ENCODE measurements at regions not wholly inside any gene's neighbourhood (a gene's known extent, or its start where the extent isn't known, plus 50 kb on each side); places are given as distances from the start of the nearest gene placed in this dataset.

- no peaks in the 10 kb centered on the region for H3K9me3 Mint-ChIP-seq
These were observed 49.9 kb upstream of the GAS1 start for GRCh38 chr9:86997156-86997555.

GRCh38 chr9:86997951-86998350 lies 50.6 kb upstream of the GAS1 start:
- Mint-ChIP-seq H3K9me3 (no peaks in the 10 kb centered on the region), H3K4me3 (no peak overlapping the region), H3K27me3 (no peaks in the 10 kb centered on the region), H3K4me1 (no peaks in the 10 kb centered on the region), H3K27ac (no peak overlapping the region), H3K36me3 (no peaks in the 10 kb centered on the region)
- DNase-seq (ENCODE audit: low spot score in 2 of 2) (no peak), ATAC-seq (ENCODE audit: low read depth) (no peak)

More at GRCh38 chr9:86997156-86997555, 49.9 kb upstream of the GAS1 start:
- Mint-ChIP-seq H3K36me3 (no peaks in the 10 kb centered on the region), H3K4me1 (no peaks in the 10 kb centered on the region), H3K27ac (no peak overlapping the region), H3K4me3 (no peak overlapping the region), H3K27me3 (no peaks in the 10 kb centered on the region)
- ATAC-seq (ENCODE audit: low read depth) (no peak), DNase-seq (ENCODE audit: low spot score in 2 of 2) (no peak)

GRCh38 chr9:87002517-87002916 lies 55.2 kb upstream of the GAS1 start:
- no peaks in the 10 kb centered on the region for H3K9me3 Mint-ChIP-seq
- H3K4me3 Mint-ChIP-seq, result no peak overlapping the region
- no peak overlapping the region for H3K27ac Mint-ChIP-seq
- DNase-seq (ENCODE audit: low spot score in 2 of 2) (no peak), ATAC-seq (ENCODE audit: low read depth) (no peak)
- no peaks in the 10 kb centered on the region for H3K4me1 Mint-ChIP-seq
- H3K27me3 Mint-ChIP-seq, result no peaks in the 10 kb centered on the region
- H3K36me3 Mint-ChIP-seq, result no peaks in the 10 kb centered on the region

GRCh38 chr9:87004016-87004415 lies 56.7 kb upstream of the GAS1 start:
- no peaks in the 10 kb centered on the region for H3K27me3 Mint-ChIP-seq
- no peak overlapping the region for H3K4me3 Mint-ChIP-seq
- no peaks in the 10 kb centered on the region for H3K36me3 Mint-ChIP-seq
- no peaks in the 10 kb centered on the region for H3K9me3 Mint-ChIP-seq
- H3K4me1 Mint-ChIP-seq, result no peaks in the 10 kb centered on the region
- no peak for ATAC-seq (ENCODE audit: low read depth)
- no peak for DNase-seq (ENCODE audit: low spot score in 2 of 2)
- no peak overlapping the region for H3K27ac Mint-ChIP-seq

GRCh38 chr9:87006956-87007355 lies 59.6 kb upstream of the GAS1 start:
- Mint-ChIP-seq H3K27me3 (no peaks in the 10 kb centered on the region), H3K36me3 (no peaks in the 10 kb centered on the region), H3K9me3 (no peaks in the 10 kb centered on the region), H3K4me1 (no peaks in the 10 kb centered on the region), H3K4me3 (no peak overlapping the region), H3K27ac (no peak overlapping the region)
- no peak for ATAC-seq (ENCODE audit: low read depth)
- DNase-seq (ENCODE audit: low spot score in 2 of 2), result no peak

- Mint-ChIP-seq H3K4me3 (no peak overlapping the region), H3K27me3 (no peaks in the 10 kb centered on the region), H3K27ac (no peak overlapping the region), H3K9me3 (no peaks in the 10 kb centered on the region), H3K4me1 (no peaks in the 10 kb centered on the region), H3K36me3 (no peaks in the 10 kb centered on the region)
- ATAC-seq (ENCODE audit: low read depth), result no peak
- DNase-seq (ENCODE audit: low spot score in 2 of 2), result no peak
These were observed 60.5 kb upstream of the GAS1 start for GRCh38 chr9:87007711-87008366.

GRCh38 chr9:87008667-87009066 lies 61.4 kb upstream of the GAS1 start:
- ATAC-seq (ENCODE audit: low read depth) (no peak), DNase-seq (ENCODE audit: low spot score in 2 of 2) (no peak)
- Mint-ChIP-seq H3K27ac (no peak overlapping the region), H3K9me3 (no peaks in the 10 kb centered on the region), H3K4me1 (no peaks in the 10 kb centered on the region), H3K27me3 (no peaks in the 10 kb centered on the region), H3K36me3 (no peaks in the 10 kb centered on the region), H3K4me3 (no peak overlapping the region)

GRCh38 chr9:87010626-87011025 lies 63.3 kb upstream of the GAS1 start:
- Mint-ChIP-seq H3K27ac (no peak overlapping the region), H3K4me3 (no peak overlapping the region), H3K36me3 (no peaks in the 10 kb centered on the region), H3K9me3 (no peaks in the 10 kb centered on the region), H3K4me1 (no peaks in the 10 kb centered on the region), H3K27me3 (no peaks in the 10 kb centered on the region)
- DNase-seq (ENCODE audit: low spot score in 2 of 2), result no peak
- no peak for ATAC-seq (ENCODE audit: low read depth)

GRCh38 chr9:87011551-87011950 lies 64.2 kb upstream of the GAS1 start:
- DNase-seq (ENCODE audit: low spot score in 2 of 2) (no peak), ATAC-seq (ENCODE audit: low read depth) (no peak)
- no peaks in the 10 kb centered on the region for H3K27me3 Mint-ChIP-seq
- H3K4me1 Mint-ChIP-seq, result no peaks in the 10 kb centered on the region
- peaks cover 3% of the 10 kb centered on the region for H3K9me3 Mint-ChIP-seq
- H3K4me3 Mint-ChIP-seq, result no peak overlapping the region
- no peaks in the 10 kb centered on the region for H3K36me3 Mint-ChIP-seq
- H3K27ac Mint-ChIP-seq, result no peak overlapping the region

GRCh38 chr9:87013490-87013889 lies 66.2 kb upstream of the GAS1 start:
- Mint-ChIP-seq H3K27ac (no peak overlapping the region), H3K36me3 (no peaks in the 10 kb centered on the region), H3K27me3 (no peaks in the 10 kb centered on the region), H3K4me1 (no peaks in the 10 kb centered on the region), H3K9me3 (peaks cover 3% of the 10 kb centered on the region), H3K4me3 (no peak overlapping the region)
- DNase-seq (ENCODE audit: low spot score in 2 of 2), result no peak
- ATAC-seq (ENCODE audit: low read depth), result no peak

GRCh38 chr9:87014436-87014835 lies 67.1 kb upstream of the GAS1 start:
- peaks cover 3% of the 10 kb centered on the region for H3K9me3 Mint-ChIP-seq
- no peaks in the 10 kb centered on the region for H3K36me3 Mint-ChIP-seq
- H3K4me1 Mint-ChIP-seq, result no peaks in the 10 kb centered on the region
- DNase-seq (ENCODE audit: low spot score in 2 of 2) (no peak), ATAC-seq (ENCODE audit: low read depth) (no peak)
- H3K4me3 Mint-ChIP-seq, result no peak overlapping the region
- no peaks in the 10 kb centered on the region for H3K27me3 Mint-ChIP-seq
- no peak overlapping the region for H3K27ac Mint-ChIP-seq

- no peak for ATAC-seq (ENCODE audit: low read depth)
These were observed 69.4 kb upstream of the GAS1 start for GRCh38 chr9:87016681-87017080.

GRCh38 chr9:87020169-87020950 lies 73.1 kb upstream of the GAS1 start:
- H3K9me3 Mint-ChIP-seq, result peaks cover 3% of the 10 kb centered on the region
- no peaks in the 10 kb centered on the region for H3K27me3 Mint-ChIP-seq

More at GRCh38 chr9:87016681-87017080, 69.4 kb upstream of the GAS1 start:
- Mint-ChIP-seq H3K36me3 (no peaks in the 10 kb centered on the region), H3K9me3 (peaks cover 3% of the 10 kb centered on the region), H3K27me3 (no peaks in the 10 kb centered on the region), H3K27ac (no peak overlapping the region), H3K4me3 (no peak overlapping the region), H3K4me1 (no peaks in the 10 kb centered on the region)
- no peak for DNase-seq (ENCODE audit: low spot score in 2 of 2)

GRCh38 chr9:87022178-87022577 lies 74.9 kb upstream of the GAS1 start:
- Mint-ChIP-seq H3K4me3 (no peak overlapping the region), H3K36me3 (no peaks in the 10 kb centered on the region), H3K27ac (no peak overlapping the region), H3K27me3 (no peaks in the 10 kb centered on the region), H3K4me1 (no peaks in the 10 kb centered on the region), H3K9me3 (peaks cover 2% of the 10 kb centered on the region)
- DNase-seq (ENCODE audit: low spot score in 2 of 2) (no peak), ATAC-seq (ENCODE audit: low read depth) (no peak)

More at GRCh38 chr9:87020169-87020950, 73.1 kb upstream of the GAS1 start:
- ATAC-seq (ENCODE audit: low read depth), result no peak
- Mint-ChIP-seq H3K36me3 (no peaks in the 10 kb centered on the region), H3K4me1 (no peaks in the 10 kb centered on the region), H3K27ac (no peak overlapping the region), H3K4me3 (no peak overlapping the region)
- DNase-seq (ENCODE audit: low spot score in 2 of 2), result no peak

GRCh38 chr9:87026204-87026603 lies 78.9 kb upstream of the GAS1 start:
- Mint-ChIP-seq H3K27me3 (no peaks in the 10 kb centered on the region), H3K27ac (no peak overlapping the region), H3K4me3 (no peak overlapping the region), H3K4me1 (no peaks in the 10 kb centered on the region), H3K9me3 (peaks cover 4% of the 10 kb centered on the region), H3K36me3 (no peaks in the 10 kb centered on the region)
- no peak for ATAC-seq (ENCODE audit: low read depth)
- DNase-seq (ENCODE audit: low spot score in 2 of 2), result no peak
